HG02885 (cell line): ENCODE measurements at regions not wholly inside any gene's neighbourhood (a gene's known extent, or its start where the extent isn't known, plus 50 kb on each side); places are given as distances from the start of the nearest gene placed in this dataset.

Experiments
- ATAC-seq: cut with Tn5 transposase; IDR thresholded peaks from one replicate; pipeline ENCODE4 v1.9.1; 2021; ENCODE audit warnings: mild to moderate bottlenecking; ENCODE audit not compliant: unreplicated experiment, poor library complexity

GRCh38 chr6:1481286-1481685 is 91.9 kb downstream of the FOXF2 start:
- ATAC-seq, result no peak

- ATAC-seq, result peak; percentile 67
Observed at GRCh38 chr6:1482381-1483166, 93.2 kb downstream of the FOXF2 start.

- ATAC-seq, result no peak
Observed at GRCh38 chr6:1485678-1486077, 96.3 kb downstream of the FOXF2 start.

- no peak for ATAC-seq
Observed at GRCh38 chr6:1486387-1486786, 97.0 kb downstream of the FOXF2 start.

DNA sequence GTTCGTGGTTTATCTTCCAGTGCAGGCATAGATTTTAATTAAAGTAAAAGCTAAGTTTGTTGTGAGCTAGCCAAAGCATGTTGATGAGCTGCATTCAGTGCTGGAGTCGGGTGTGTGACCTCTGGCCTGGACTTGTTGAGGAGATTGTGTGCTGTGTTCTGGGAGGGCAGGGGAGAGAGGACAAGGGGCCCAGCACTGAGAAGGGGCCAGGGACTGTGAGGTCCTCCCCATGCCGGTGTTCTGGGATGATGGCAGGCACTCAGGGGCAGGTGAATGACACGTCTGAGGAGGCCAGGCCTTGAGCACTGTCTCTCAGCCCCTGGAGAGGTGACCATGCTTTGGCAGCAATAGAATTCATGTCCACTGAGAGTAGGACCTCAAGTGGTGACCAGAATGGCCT is 97.9 kb downstream of the FOXF2 start:
- no peak for ATAC-seq

GRCh38 chr6:1491025-1491424 is 101.6 kb downstream of the FOXF2 start:
- ATAC-seq, result no peak

- no peak for ATAC-seq
Observed at GRCh38 chr6:1491591-1492319, 102.4 kb downstream of the FOXF2 start.

GRCh38 chr6:1494671-1495070 is 105.3 kb downstream of the FOXF2 start:
- no peak for ATAC-seq

GRCh38 chr6:1495344-1495743 is 106.0 kb downstream of the FOXF2 start:
- ATAC-seq, result no peak

- ATAC-seq, result no peak
Observed at GRCh38 chr6:1496092-1496491, 106.7 kb downstream of the FOXF2 start.

- ATAC-seq, result no peak
Observed at GRCh38 chr6:1496836-1497760, 107.7 kb downstream of the FOXF2 start.

DNA sequence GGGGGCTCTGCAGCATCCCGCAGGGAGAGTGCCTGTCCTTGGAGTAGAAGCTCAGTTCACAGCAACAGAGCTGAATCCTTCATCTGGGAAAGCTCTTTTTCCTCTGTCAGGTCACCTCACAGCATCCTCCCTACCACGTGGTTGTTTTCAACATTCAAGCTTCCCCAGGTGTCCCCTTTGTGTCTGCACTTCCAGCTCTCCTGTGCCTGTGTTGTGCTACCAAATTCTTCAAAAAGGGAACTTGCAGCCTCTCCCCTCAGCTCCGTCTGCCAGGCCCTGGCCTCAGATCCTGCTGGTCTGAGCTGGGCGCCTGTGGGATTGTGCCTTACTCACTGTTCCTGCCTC is 108.4 kb downstream of the FOXF2 start:
- no peak for ATAC-seq

DNA sequence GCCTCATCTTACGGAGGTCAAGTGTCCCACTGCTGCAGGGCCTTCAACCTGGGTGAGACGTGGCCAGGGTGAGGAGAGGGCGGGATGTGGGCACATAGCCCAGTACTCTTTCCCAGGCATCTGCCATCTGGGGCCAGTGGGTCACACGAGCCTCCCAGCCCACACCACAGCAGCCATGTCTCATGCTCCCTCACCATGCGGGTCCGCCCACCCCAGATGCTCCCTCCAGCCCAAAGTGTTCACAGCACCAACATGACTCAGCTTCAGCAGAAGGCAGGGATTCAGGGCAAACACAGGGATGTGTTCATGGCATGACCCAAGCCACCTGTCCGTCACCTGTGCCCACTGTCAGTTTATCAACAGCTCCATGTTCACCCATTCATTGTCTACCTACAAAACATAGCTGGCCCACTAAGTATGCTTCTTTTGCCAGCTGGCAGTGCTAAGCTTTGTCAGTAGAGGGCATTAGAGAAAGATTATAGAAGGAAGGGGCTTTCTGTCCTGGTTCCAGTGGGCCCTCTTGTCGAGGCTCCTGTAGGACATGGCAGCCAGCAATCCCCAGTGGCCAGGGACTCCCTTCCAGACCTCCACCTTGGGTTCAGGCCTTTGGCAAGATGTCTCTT is 109.2 kb downstream of the FOXF2 start:
- ATAC-seq, result no peak

GRCh38 chr6:1499777-1500176 is 109.9 kb upstream of the FOXC1 start:
- ATAC-seq, result no peak

GRCh38 chr6:1500913-1501312 is 108.8 kb upstream of the FOXC1 start:
- ATAC-seq, result no peak

- ATAC-seq, result no peak
Observed at GRCh38 chr6:1502041-1502440, 107.7 kb upstream of the FOXC1 start.

DNA sequence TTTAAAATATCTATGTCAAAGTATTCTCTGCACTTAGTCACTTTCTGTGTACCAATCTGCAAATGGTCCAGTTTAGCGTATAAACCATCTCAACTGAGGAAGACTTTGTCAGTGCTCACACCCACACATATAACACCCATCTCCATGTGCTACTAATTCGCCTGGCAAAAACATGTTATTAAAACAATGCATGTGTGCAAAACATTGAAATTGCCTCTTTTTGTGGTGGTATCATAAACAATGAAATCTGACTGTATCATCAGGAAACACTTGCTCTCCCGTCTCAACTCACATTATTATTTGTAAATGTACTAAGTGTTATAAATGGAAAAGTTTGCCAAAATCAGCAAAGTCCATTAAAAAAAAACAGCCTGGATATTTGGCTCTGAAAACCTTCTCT is 105.9 kb upstream of the FOXC1 start:
- no peak for ATAC-seq

GRCh38 chr6:1504465-1504864 is 105.2 kb upstream of the FOXC1 start:
- ATAC-seq, result no peak

DNA sequence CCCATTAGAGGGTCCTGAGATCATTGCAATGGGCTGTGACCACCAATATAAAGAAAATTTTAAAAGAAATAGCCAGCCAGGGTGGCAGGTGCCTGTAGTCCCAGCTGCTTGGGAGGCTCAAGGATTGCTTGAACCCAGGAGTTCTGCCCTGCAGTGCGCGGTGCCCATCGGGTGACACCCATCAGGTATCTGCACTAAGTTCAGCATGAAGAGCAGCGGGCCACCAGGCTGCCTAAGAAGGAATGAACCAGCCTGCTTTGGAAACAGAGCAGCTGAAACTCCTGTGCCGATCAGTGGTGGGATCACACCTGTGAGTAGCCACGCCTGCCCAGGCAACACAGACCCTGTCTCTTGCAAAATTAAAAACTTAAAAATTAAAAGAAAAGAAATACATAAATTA is 102.5 kb upstream of the FOXC1 start:
- no peak for ATAC-seq

- ATAC-seq, result no peak
Observed at GRCh38 chr6:1509241-1509640, 100.5 kb upstream of the FOXC1 start.

DNA sequence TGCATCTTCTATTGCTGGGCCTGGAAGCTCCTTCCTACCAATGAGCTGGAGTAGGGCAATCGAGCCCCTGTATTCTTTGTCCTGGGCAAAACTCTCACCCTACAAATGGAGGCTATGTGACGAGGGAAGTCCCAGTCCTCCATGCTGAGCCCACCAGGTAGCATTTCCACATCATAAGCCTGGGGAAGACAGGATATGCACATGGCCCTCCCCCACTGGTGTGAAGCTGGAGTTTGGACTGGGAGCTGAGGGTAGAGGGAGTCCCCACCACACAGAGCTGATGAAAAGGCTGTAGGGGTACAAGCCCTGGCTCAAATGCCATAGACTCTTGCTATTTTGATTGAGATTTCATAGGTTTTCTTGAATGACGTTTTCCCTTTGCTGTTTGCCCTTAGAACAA is 99.5 kb upstream of the FOXC1 start:
- no peak for ATAC-seq
